ENCODE measurements at regions not wholly inside any gene's neighbourhood (a gene's known extent, or its start where the extent isn't known, plus 50 kb on each side); places are given as distances from the start of the nearest gene placed in this dataset.

GRCh38 chrX:23269923-23270322 lies 64.7 kb upstream of the PTCHD1 start:
- TF ChIP-seq CTCF (conservative IDR thresholded peaks at IDR 0.05; ENCODE audit: low read depth, low read length) (no peak), EZH2 (IDR thresholded peaks at IDR 0.05; ENCODE audit: borderline replicate concordance, low read depth, low read length, poor library complexity, severe bottlenecking) (no peak)
